Mucosa of descending colon (tissue), 3 donors: ENCODE measurements at regions not wholly inside any gene's neighbourhood (a gene's known extent, or its start where the extent isn't known, plus 50 kb on each side); places are given as distances from the start of the nearest gene placed in this dataset.

Experiments used
- ATAC-seq: fragments of 200-7000 bp; cut with Tn5 transposase; one replicate; pipeline ENCODE4 v1.9.1; 2020; ENCODE audit warnings: mild to moderate bottlenecking, moderate library complexity
- DNase-seq, 3 donors: peaks; one replicate each; pipeline ENCODE4 v3.0.0-alpha.2; 2020
- H3K36me3 ChIP-seq: fragments of 200-600 bp; one replicate; pipeline ENCODE4 v1.8.0; 2021; ENCODE audit warnings: low read depth, mild to moderate bottlenecking
- H3K4me1 ChIP-seq: fragments of 200-600 bp; one replicate; pipeline ENCODE4 v1.8.0; 2021; ENCODE audit warnings: low read depth, mild to moderate bottlenecking
- H3K4me3 ChIP-seq: fragments of 200-600 bp; one replicate; pipeline ENCODE4 v1.8.0; 2021; ENCODE audit warnings: mild to moderate bottlenecking
- H3K9me3 ChIP-seq: fragments of 200-600 bp; one replicate; pipeline ENCODE4 v1.8.0; 2021; ENCODE audit warnings: mild to moderate bottlenecking
- CTCF ChIP-seq: fragments of 200-600 bp; IDR thresholded peaks from one replicate; pipeline ENCODE4 v1.8.0; 2022; ENCODE audit warnings: antibody characterized with exemption, mild to moderate bottlenecking
- intact Hi-C, 2 donors: fragments of 100-400 bp; cut with DNase I in 1 of 2; cut with micrococcal nuclease in 1 of 2; formaldehyde crosslinking; loops; one replicate each; pipeline versions ENCODE4 v1.11.0 to v1.11.1; 2022; cut with DNase I, micrococcal nuclease
- donor health status: DM: no; HTN: no; CAD: no; lungs with moderate emphysema.
- donor health status: DM: no; HTN: no; CAD: no.
- donor health status: DM: no; HTN: yes; CAD: no.

- Histone ChIP-seq H3K4me1 (peaks cover 11% of the 10 kb centered on the region), H3K36me3 (no peaks in the 10 kb centered on the region), H3K9me3 (no peaks in the 10 kb centered on the region), H3K4me3 (no peak overlapping the region)
- no peak for ATAC-seq
- intact Hi-C loops = no loop called here
- no peak for TF ChIP-seq CTCF
- DNase-seq = no peak
Measured at GRCh38 chr20:59398537-59399205, 98.3 kb downstream of the EDN3 start.

DNA sequence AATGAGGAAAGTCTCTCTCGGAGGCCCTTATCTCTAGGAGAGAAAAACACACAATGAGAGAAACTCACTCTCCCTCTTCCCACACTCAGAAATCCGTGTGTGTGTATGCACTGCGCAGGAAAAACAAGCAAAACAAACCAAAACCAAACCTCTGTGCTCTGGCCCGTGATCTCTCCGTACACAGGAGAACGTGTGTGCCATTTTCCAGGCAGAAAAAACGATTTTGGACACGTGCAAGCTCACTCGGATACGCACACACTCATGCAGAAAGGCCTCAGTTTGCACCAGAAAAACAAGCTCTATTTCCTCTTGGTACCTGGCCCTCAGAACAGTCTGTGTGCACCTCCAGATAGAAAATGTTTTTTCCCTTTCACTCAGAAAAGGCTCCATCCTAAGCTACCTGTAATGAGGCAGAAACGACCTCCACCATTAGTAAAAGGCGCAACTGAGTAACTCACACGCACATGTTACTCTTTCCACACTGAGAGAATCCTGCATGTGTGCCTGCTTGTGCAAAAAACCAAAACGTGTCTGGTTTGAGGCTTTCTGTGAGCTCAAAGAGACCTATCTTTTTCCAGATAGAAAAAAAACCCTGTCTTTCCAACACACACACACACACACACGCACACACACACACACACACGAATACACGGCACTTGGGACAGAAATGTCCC is 99.2 kb downstream of the EDN3 start:
- Histone ChIP-seq H3K4me1 (peaks cover 15% of the 10 kb centered on the region), H3K9me3 (no peaks in the 10 kb centered on the region), H3K36me3 (no peaks in the 10 kb centered on the region), H3K4me3 (no peak overlapping the region)
- no peak for TF ChIP-seq CTCF
- DNase-seq (no peak), ATAC-seq (no peak)
- intact Hi-C loops = loop anchor here in 1 of 2 donors (5.0 kb wide), 1 partner anchor 172 kb away; no protein-coding TSS in a partner anchor

DNA sequence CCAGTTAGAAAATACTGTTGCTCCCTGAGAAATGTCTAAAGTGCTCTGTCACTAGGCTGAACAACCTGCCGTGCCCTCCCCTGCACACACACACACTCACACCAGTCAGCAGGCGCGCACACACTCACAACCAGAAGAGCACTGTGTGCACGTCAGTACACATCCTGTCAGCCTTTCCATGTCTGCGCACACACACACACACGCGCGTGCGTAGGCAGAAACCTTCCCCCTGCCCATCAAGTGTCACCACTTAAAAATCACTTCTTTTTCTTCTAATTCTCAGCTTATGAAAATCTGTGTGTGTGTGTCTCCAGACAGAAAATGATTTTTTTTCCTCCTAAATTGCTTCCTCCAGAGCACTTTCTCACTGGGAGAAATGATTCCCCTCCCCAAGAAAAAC is 100.3 kb downstream of the EDN3 start:
- ATAC-seq (no peak), DNase-seq (no peak)
- Histone ChIP-seq H3K4me1 (peaks cover 15% of the 10 kb centered on the region), H3K4me3 (no peak overlapping the region), H3K9me3 (no peaks in the 10 kb centered on the region), H3K36me3 (no peaks in the 10 kb centered on the region)
- intact Hi-C loops = loop anchor here in 1 of 2 donors (5.0 kb wide), 1 partner anchor 173 kb away; no protein-coding TSS in a partner anchor
- no peak for TF ChIP-seq CTCF

DNA sequence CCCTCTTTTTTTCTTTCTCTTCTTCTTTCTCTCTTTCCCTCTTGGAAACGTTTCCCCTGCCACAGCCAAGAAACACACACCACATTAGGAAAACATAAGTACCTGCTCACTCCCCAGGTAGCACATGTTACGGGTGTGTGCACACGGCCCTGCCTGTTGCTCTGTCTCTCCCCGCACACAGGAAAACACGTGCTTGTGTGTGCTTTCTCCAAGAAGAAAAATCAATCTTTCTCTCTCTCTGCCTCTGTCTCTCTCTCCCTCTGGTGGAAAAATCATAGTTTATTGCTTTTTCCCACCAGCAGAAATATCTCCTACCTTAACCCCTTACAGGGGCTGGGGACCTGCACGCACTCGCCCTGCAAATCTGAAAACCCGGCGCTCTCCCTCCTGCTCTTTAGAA is 102.3 kb downstream of the EDN3 start:
- TF ChIP-seq CTCF = no peak
- no peaks in the 10 kb centered on the region for H3K9me3 ChIP-seq
- ATAC-seq (peak; percentile 59), DNase-seq (peak in 1 of 3 donors; percentile 31)
- intact Hi-C loops = loop anchor here in 1 of 2 donors (5.0 kb wide), 1 partner anchor 175 kb away; no protein-coding TSS in a partner anchor
- no peak overlapping the region for H3K4me3 ChIP-seq
- H3K36me3 ChIP-seq = no peaks in the 10 kb centered on the region
- peaks cover 15% of the 10 kb centered on the region for H3K4me1 ChIP-seq

DNA sequence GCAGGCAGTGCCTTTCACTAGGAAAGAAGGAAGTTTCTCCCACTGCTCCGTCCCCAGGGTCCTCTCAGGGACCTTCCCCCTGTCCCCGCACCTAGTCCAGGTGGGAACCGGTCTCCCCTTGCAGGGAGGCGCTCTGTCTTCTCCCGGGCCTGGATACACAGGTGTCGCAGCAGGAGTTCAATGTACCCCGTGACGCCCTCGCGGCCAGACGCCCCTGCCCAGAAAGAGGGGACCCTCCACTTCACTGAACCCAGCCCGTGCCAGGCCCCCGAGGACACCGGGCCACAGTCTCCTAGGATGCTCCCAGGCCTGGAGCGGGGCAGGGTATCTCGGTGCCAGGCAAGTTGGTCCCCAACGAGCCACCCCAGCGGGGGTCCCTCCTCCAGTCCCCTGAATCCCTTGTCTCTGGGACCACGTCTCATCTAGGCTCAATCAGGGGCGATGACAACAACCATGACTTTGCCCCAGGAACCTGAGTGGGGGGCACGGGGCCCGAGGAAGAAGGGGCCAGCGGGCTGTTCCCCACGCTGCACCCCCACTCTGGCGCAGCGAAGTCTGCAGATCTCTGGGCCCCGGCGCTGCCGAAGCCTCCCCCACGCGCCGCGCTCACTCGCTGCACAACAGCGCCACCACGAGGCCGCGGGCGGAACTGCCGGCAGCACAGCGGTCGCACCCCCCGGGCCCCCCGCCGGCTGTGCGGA is 103.0 kb downstream of the EDN3 start:
- TF ChIP-seq CTCF = peak; percentile 98
- Histone ChIP-seq H3K4me3 (no peak overlapping the region), H3K36me3 (no peaks in the 10 kb centered on the region), H3K4me1 (peaks cover 15% of the 10 kb centered on the region), H3K9me3 (no peaks in the 10 kb centered on the region)
- intact Hi-C loops = loop anchor here in 1 of 2 donors (5.0 kb wide), 1 partner anchor 176 kb away; no protein-coding TSS in a partner anchor
- ATAC-seq = peak; percentile 93
- peak; percentile 63 to 79 (median 71) for DNase-seq
